ENCODE measurements at regions not wholly inside any gene's neighbourhood (a gene's known extent, or its start where the extent isn't known, plus 50 kb on each side); places are given as distances from the start of the nearest gene placed in this dataset.

GRCh38 chr2:163259489-163259888, 420.9 kb upstream of the KCNH7 start:
- no peak for TF ChIP-seq POLR2A (IDR thresholded peaks at IDR 0.05)
- TF ChIP-seq CTCF (IDR thresholded peaks at IDR 0.05), result no peak

Measured in esophagus squamous epithelium (tissue), 4 donors.